ENCODE measurements at regions not wholly inside any gene's neighbourhood (a gene's known extent, or its start where the extent isn't known, plus 50 kb on each side); places are given as distances from the start of the nearest gene placed in this dataset.
"Not testable (repeated sequence)": the region's sequence is repeated elsewhere in the genome, so short reads cannot be mapped to it uniquely, and the experiment has no call there.

GRCh38 chr3:156050918-156051317 lies 69.5 kb upstream of the KCNAB1 start:
- Histone ChIP-seq H3K4me1 (no peaks in the 10 kb centered on the region), H3K9me3 (no peaks in the 10 kb centered on the region), H3K27me3 (no peaks in the 10 kb centered on the region), H3K36me3 (no peaks in the 10 kb centered on the region), H3K4me3 (no peak overlapping the region), H3K27ac (no peak overlapping the region)
- intact Hi-C loops (cut with DNase I): no loop called here
- DNase-seq (ENCODE audit: extremely low spot score in 2 of 2): no peak
- TF ChIP-seq POLR2AphosphoS5 (IDR thresholded peaks at IDR 0.05; ENCODE audit: insufficient read depth in 1 of 2, low read depth in 1 of 2) (no peak), CTCF (IDR thresholded peaks at IDR 0.05) (no peak), POLR2A (IDR thresholded peaks at IDR 0.05) (no peak)

DNA sequence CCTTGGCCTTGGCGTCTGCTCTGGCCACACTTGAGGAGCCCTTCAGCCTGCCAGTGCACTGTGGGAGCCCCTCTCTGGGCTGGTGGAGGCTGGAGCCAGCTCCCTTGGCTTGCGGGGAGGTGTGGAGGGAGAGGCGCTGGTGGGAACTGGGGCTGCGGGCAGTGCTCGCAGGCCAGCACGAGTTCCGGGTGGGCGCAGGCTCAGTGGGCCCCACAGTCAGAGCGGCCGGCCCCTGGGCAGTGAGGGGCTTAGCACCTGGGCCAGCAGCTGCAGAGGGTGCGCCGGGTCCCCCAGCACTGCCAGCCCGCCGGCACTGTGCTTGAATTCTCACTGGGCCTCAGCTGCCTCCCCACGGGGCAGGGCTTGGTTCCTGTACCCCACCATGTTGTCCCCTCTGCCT lies 68.7 kb upstream of the KCNAB1 start:
- TF ChIP-seq POLR2AphosphoS5 (IDR thresholded peaks at IDR 0.05; ENCODE audit: insufficient read depth in 1 of 2, low read depth in 1 of 2): no peak
- TF ChIP-seq CTCF (IDR thresholded peaks at IDR 0.05): no peak
- TF ChIP-seq POLR2A (IDR thresholded peaks at IDR 0.05): no peak
- no peak overlapping the region for H3K4me3 ChIP-seq
- no peak for DNase-seq (ENCODE audit: extremely low spot score in 2 of 2)
- H3K36me3 ChIP-seq: no peaks in the 10 kb centered on the region
- no peaks in the 10 kb centered on the region for H3K4me1 ChIP-seq
- intact Hi-C loops (cut with DNase I): no loop called here
- H3K9me3 ChIP-seq: no peaks in the 10 kb centered on the region
- no peak overlapping the region for H3K27ac ChIP-seq
- no peaks in the 10 kb centered on the region for H3K27me3 ChIP-seq

- intact Hi-C loops (cut with DNase I): no loop called here
- Histone ChIP-seq H3K4me1 (no peaks in the 10 kb centered on the region), H3K27ac (no peak overlapping the region), H3K27me3 (no peaks in the 10 kb centered on the region), H3K36me3 (no peaks in the 10 kb centered on the region), H3K9me3 (no peaks in the 10 kb centered on the region), H3K4me3 (no peak overlapping the region)
- DNase-seq (ENCODE audit: extremely low spot score in 2 of 2): no peak
- TF ChIP-seq POLR2AphosphoS5 (IDR thresholded peaks at IDR 0.05; ENCODE audit: insufficient read depth in 1 of 2, low read depth in 1 of 2): no peak
- TF ChIP-seq CTCF (IDR thresholded peaks at IDR 0.05): no peak
- no peak for TF ChIP-seq POLR2A (IDR thresholded peaks at IDR 0.05)
Measured at GRCh38 chr3:156052115-156052514, 68.3 kb upstream of the KCNAB1 start.

GRCh38 chr3:156059950-156060501 lies 60.4 kb upstream of the KCNAB1 start:
- TF ChIP-seq POLR2AphosphoS5 (IDR thresholded peaks at IDR 0.05; ENCODE audit: insufficient read depth in 1 of 2, low read depth in 1 of 2) (no peak), POLR2A (IDR thresholded peaks at IDR 0.05) (no peak), CTCF (IDR thresholded peaks at IDR 0.05) (no peak)
- intact Hi-C loops (cut with DNase I): no loop called here
- DNase-seq (ENCODE audit: extremely low spot score in 2 of 2): no peak
- H3K4me1 ChIP-seq: no peaks in the 10 kb centered on the region
- H3K4me3 ChIP-seq: no peak overlapping the region
- H3K9me3 ChIP-seq: no peaks in the 10 kb centered on the region
- no peaks in the 10 kb centered on the region for H3K27me3 ChIP-seq
- no peaks in the 10 kb centered on the region for H3K36me3 ChIP-seq
- no peak overlapping the region for H3K27ac ChIP-seq

DNA sequence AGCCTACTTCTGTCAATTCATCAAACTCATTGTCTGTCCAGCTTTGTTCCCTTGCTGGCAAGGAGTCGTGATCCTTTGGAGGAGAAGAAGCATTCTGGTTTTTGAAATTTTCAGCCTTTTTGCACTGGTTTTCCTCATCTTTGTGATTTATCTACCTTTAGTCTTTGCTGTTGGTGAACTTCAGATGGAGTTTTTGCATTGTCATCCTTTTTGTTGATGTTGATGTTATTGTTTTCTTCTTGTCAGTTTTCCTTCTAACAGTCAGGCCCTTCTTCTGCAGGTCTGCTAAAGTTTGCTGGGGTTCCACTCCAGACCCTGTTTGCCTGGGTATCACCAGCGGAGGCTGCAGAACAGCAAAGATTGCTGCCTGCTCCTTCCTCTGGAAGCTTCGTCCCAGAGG lies 52.2 kb upstream of the KCNAB1 start:
- H3K4me3 ChIP-seq; H3K9me3 ChIP-seq; H3K4me1 ChIP-seq; H3K27me3 ChIP-seq; H3K27ac ChIP-seq; intact Hi-C loops (cut with DNase I); DNase-seq (ENCODE audit: extremely low spot score in 2 of 2); H3K36me3 ChIP-seq: not testable (repeated sequence)

DNA sequence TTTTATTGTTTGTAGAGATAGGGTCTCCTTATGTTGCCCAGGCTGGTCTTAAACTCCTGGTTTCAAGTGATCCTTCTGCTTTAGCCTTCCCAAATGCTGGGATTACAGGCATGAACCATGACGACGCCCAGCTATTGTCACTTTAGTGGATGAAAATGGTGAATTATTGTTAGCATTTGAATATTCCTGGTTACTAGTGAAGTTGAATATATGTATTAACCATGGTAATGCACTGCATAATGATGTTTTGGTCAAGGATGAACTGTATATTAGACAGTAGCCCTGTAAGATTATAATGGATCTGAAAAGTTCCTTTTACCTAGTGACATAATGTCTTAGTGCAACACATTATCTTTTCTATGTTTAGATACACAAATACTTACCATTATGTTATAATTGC lies 50.4 kb upstream of the KCNAB1 start:
- no peaks in the 10 kb centered on the region for H3K27me3 ChIP-seq
- H3K27ac ChIP-seq: no peak overlapping the region
- H3K4me3 ChIP-seq: no peak overlapping the region
- no peak for DNase-seq (ENCODE audit: extremely low spot score in 2 of 2)
- intact Hi-C loops (cut with DNase I): no loop called here
- H3K36me3 ChIP-seq: no peaks in the 10 kb centered on the region
- H3K4me1 ChIP-seq: no peaks in the 10 kb centered on the region
- no peaks in the 10 kb centered on the region for H3K9me3 ChIP-seq
- no peak for TF ChIP-seq CTCF (IDR thresholded peaks at IDR 0.05)

Measured in vagina (tissue), 2 donors.